ENCODE measurements at regions not wholly inside any gene's neighbourhood (a gene's known extent, or its start where the extent isn't known, plus 50 kb on each side); places are given as distances from the start of the nearest gene placed in this dataset.

DNA sequence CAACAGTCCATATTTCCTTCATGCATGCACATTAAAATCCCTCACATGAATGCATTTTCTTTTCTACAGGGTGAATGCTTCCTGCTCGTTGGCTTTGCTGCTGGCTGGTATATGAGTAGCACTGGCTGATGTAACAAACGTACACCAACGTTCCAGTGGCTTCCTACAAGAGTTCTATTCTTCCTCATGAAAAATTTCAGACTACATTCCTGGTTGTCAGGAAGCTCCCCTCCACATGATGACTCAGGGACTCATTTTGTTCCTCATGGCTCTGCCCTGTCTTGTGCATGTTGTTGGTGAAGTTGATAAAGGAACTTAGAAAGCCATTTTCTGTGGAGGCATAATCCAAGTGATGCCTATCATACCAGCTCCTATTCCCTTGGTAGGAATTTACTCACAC lies 470.7 kb upstream of the KLF6 start:
- no peak for ATAC-seq (ENCODE audit: insufficient read depth, low read depth)
- Histone ChIP-seq H3K36me3 (ENCODE audit: insufficient read depth, low read length) (no peaks in the 10 kb centered on the region), H3K27ac (ENCODE audit: low read length) (no peak overlapping the region), H2AFZ (ENCODE audit: low read depth, low read length) (no peak overlapping the region), H4K20me1 (ENCODE audit: insufficient read depth, low read length) (no peaks in the 10 kb centered on the region), H3K4me3 (ENCODE audit: low read depth in 1 of 2, low read length in 2 of 2) (no peak overlapping the region), H3K27me3 (ENCODE audit: insufficient read depth, low read length, poor library complexity) (no peaks in the 10 kb centered on the region), H3K9ac (ENCODE audit: low read depth, low read length) (no peak overlapping the region), H3K9me3 (ENCODE audit: insufficient read depth, low read length, severe bottlenecking) (no peaks in the 10 kb centered on the region), H3K4me2 (ENCODE audit: insufficient read depth, low read length) (no peak overlapping the region), H3K4me1 (ENCODE audit: insufficient read depth, low read length) (peaks cover 7% of the 10 kb centered on the region), H3K79me2 (ENCODE audit: insufficient read depth, low read length) (no peaks in the 10 kb centered on the region)
- TF ChIP-seq, protein P1, sequence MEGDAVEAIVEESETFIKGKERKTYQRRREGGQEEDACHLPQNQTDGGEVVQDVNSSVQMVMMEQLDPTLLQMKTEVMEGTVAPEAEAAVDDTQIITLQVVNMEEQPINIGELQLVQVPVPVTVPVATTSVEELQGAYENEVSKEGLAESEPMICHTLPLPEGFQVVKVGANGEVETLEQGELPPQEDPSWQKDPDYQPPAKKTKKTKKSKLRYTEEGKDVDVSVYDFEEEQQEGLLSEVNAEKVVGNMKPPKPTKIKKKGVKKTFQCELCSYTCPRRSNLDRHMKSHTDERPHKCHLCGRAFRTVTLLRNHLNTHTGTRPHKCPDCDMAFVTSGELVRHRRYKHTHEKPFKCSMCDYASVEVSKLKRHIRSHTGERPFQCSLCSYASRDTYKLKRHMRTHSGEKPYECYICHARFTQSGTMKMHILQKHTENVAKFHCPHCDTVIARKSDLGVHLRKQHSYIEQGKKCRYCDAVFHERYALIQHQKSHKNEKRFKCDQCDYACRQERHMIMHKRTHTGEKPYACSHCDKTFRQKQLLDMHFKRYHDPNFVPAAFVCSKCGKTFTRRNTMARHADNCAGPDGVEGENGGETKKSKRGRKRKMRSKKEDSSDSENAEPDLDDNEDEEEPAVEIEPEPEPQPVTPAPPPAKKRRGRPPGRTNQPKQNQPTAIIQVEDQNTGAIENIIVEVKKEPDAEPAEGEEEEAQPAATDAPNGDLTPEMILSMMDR (IDR thresholded peaks at IDR 0.05; ENCODE audit: borderline replicate concordance, extremely low read depth, low read length, poor library complexity, severe bottlenecking): no peak
- no peak for DNase-seq

DNA sequence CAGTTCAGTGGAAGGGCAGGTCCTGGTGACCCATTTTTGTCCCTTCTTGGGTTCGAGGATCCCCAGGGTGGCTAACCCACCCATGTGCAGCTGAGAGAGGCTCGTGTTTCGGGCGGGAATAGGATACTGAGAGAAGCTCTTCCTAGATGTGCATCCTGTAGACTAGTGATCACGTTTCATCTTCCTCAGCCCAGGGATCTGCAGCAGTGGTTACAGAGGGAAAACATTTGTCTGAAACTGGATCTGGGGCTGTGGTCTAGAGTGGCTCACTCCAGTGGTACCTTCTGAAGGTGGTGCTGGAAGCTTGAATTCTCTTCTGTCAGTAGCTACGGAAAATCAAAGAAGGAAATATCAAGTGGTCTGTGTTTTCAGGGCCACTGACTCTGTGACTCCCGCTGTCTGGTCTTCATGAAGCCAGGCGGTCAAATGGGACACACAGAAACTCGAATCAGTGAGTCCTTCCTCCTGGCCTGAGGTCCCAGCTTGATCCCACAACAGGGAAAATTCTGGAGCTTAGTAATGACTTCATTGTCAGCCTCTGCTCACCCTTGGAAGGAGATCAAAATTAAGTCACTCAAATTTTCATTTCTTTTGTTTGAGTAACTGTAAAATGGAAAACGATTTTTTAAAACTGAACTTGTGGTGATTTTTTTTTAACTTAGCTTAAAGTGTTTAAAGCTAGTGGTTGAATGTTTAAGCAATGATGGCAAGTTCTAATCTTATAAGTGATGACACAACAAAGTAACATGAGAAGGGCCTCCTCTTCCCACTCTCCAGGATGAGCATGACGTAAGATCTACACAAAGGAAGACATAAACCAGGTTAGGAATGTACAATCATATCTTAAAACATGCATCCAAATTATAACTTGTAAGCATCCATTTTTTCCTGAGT lies 469.3 kb upstream of the KLF6 start:
- Histone ChIP-seq H3K9me3 (ENCODE audit: insufficient read depth, low read length, severe bottlenecking) (no peaks in the 10 kb centered on the region), H3K27ac (ENCODE audit: low read length) (no peak overlapping the region), H4K20me1 (ENCODE audit: insufficient read depth, low read length) (no peaks in the 10 kb centered on the region), H3K27me3 (ENCODE audit: insufficient read depth, low read length, poor library complexity) (no peaks in the 10 kb centered on the region), H3K79me2 (ENCODE audit: insufficient read depth, low read length) (no peaks in the 10 kb centered on the region), H3K9ac (ENCODE audit: low read depth, low read length) (no peak overlapping the region), H3K4me1 (ENCODE audit: insufficient read depth, low read length) (peaks cover 7% of the 10 kb centered on the region), H2AFZ (ENCODE audit: low read depth, low read length) (no peak overlapping the region), H3K4me2 (ENCODE audit: insufficient read depth, low read length) (no peak overlapping the region), H3K36me3 (ENCODE audit: insufficient read depth, low read length) (no peaks in the 10 kb centered on the region), H3K4me3 (ENCODE audit: low read depth in 1 of 2, low read length in 2 of 2) (no peak overlapping the region)
- DNase-seq: no peak
- no peak for TF ChIP-seq EZH2 (IDR thresholded peaks at IDR 0.05; ENCODE audit: borderline replicate concordance, low read depth, low read length, severe bottlenecking)
- TF ChIP-seq, protein P1 (IDR thresholded peaks at IDR 0.05; ENCODE audit: borderline replicate concordance, extremely low read depth, low read length, poor library complexity, severe bottlenecking): no peak
- ATAC-seq (ENCODE audit: insufficient read depth, low read depth): no peak

DNA sequence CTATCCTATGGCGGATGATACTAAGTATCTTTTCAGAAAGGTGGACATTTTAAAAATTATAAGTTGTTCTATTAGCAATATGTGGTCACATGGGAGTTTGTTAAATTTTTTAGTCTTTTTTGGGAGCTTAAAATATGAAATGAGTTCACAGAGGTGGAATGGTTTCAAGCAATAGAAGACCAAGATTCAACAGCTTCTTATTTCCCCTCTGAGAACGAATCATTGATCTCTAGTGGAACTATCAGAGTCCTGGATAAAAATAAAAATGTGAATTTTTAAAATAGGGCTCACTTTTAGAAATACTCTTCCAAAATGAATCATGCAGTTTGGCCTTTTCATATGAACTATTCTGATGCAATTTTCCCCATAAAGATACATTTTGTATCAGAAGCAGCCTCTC lies 467.7 kb upstream of the KLF6 start:
- no peak overlapping the region for H3K4me2 ChIP-seq (ENCODE audit: insufficient read depth, low read length)
- no peak for ATAC-seq (ENCODE audit: insufficient read depth, low read depth)
- H2AFZ ChIP-seq (ENCODE audit: low read depth, low read length): no peak overlapping the region
- TF ChIP-seq, protein P1 (IDR thresholded peaks at IDR 0.05; ENCODE audit: borderline replicate concordance, extremely low read depth, low read length, poor library complexity, severe bottlenecking): no peak
- TF ChIP-seq EZH2 (IDR thresholded peaks at IDR 0.05; ENCODE audit: borderline replicate concordance, low read depth, low read length, severe bottlenecking): no peak
- no peaks in the 10 kb centered on the region for H4K20me1 ChIP-seq (ENCODE audit: insufficient read depth, low read length)
- no peaks in the 10 kb centered on the region for H3K79me2 ChIP-seq (ENCODE audit: insufficient read depth, low read length)
- no peak overlapping the region for H3K4me3 ChIP-seq (ENCODE audit: low read depth in 1 of 2, low read length in 2 of 2)
- no peak overlapping the region for H3K9ac ChIP-seq (ENCODE audit: low read depth, low read length)
- DNase-seq: no peak
- H3K36me3 ChIP-seq (ENCODE audit: insufficient read depth, low read length): no peaks in the 10 kb centered on the region
- 0 out of 2 replicates have a peak, but pooled peaks cover under 1% of the 10 kb centered on the region for H3K4me1 ChIP-seq (ENCODE audit: insufficient read depth, low read length)
- H3K9me3 ChIP-seq (ENCODE audit: insufficient read depth, low read length, severe bottlenecking): no peaks in the 10 kb centered on the region
- H3K27ac ChIP-seq (ENCODE audit: low read length): no peak overlapping the region
- H3K27me3 ChIP-seq (ENCODE audit: insufficient read depth, low read length, poor library complexity): no peaks in the 10 kb centered on the region

Data from DND-41 (cell line).